ENCODE measurements at regions not wholly inside any gene's neighbourhood (a gene's known extent, or its start where the extent isn't known, plus 50 kb on each side); places are given as distances from the start of the nearest gene placed in this dataset.

- no peak overlapping the region for H3K27ac ChIP-seq (ENCODE audit: low read depth, low read length)
- no peak overlapping the region for H4K91ac ChIP-seq (replicated peaks; ENCODE audit: insufficient read length, low read length)
- no peak overlapping the region for H3K9ac ChIP-seq (replicated peaks in 1 of 4; ENCODE audit: extremely low read depth in 1 of 4, low read depth in 3 of 4, low read length in 3 of 4)
- DNase-seq (ENCODE audit: low read depth in 1 of 2, low spot score in 2 of 2) (no peak), FAIRE-seq (no peak)
- H3K9me3 ChIP-seq (ENCODE audit: insufficient read depth in 2 of 2, low read depth in 1 of 2, low read length in 1 of 2), result peaks cover 14 to 22% of the 10 kb centered on the region in 2 experiments
- ChIA-PET CTCF (ENCODE audit: partially characterized antibody) (no interaction called here), POLR2A (ENCODE audit: partially characterized antibody) (no interaction called here)
- no peak overlapping the region for H2BK5ac ChIP-seq (ENCODE audit: low read depth, low read length)
- H4K5ac ChIP-seq (ENCODE audit: insufficient read length, low read depth, low read length), result no peak overlapping the region
- no peaks in the 10 kb centered on the region for H3K79me2 ChIP-seq (ENCODE audit: control insufficient read depth in 1 of 2, insufficient read depth in 2 of 2, low read length in 2 of 2)
- no peaks in the 10 kb centered on the region for H3K4me1 ChIP-seq (replicated peaks in 1 of 4; ENCODE audit: control insufficient read depth in 3 of 4, insufficient read depth in 4 of 4, low read length in 3 of 4)
- H2AFZ ChIP-seq (ENCODE audit: low read length), result no peak overlapping the region
- H3K56ac ChIP-seq (replicated peaks; ENCODE audit: insufficient read length, low read depth, low read length), result no peak overlapping the region
- no peak overlapping the region for H2BK20ac ChIP-seq (ENCODE audit: low read length)
- no peak overlapping the region for H3K4ac ChIP-seq (replicated peaks; ENCODE audit: insufficient read length, low read depth, low read length)
- H3K4me2 ChIP-seq (ENCODE audit: insufficient read depth in 1 of 2, low read depth in 2 of 2, low read length in 2 of 2), result no peak overlapping the region
- H3K18ac ChIP-seq (ENCODE audit: extremely low read depth, low read length), result no peak overlapping the region
- WGBS, 2 experiments (ENCODE audit: extremely low coverage in 1 of 2, insufficient coverage in 1 of 2, insufficient read length in 1 of 2, insufficient replicate concordance in 2 of 2, low coverage in 1 of 2, low lambda C conversion rate in 2 of 2, missing lambda C conversion rate in 1 of 2), result 85% methylated on average over 1 of the region's 1 CpG; no CpG with 5 or more reads in 1 of the 2 experiments
- no peak overlapping the region for H2BK12ac ChIP-seq (ENCODE audit: low read depth, low read length)
- no peaks in the 10 kb centered on the region for H3K36me3 ChIP-seq (ENCODE audit: control insufficient read depth in 2 of 4, insufficient read depth in 4 of 4, low read length in 3 of 4)
- H3K23ac ChIP-seq (ENCODE audit: insufficient read length), result no peak overlapping the region
- no peak overlapping the region for H2BK15ac ChIP-seq (ENCODE audit: low read length)
- H3K14ac ChIP-seq (ENCODE audit: insufficient read length), result no peak overlapping the region
- no peak overlapping the region for H2BK120ac ChIP-seq (replicated peaks; ENCODE audit: low read depth, low read length)
- H3K4me3 ChIP-seq (ENCODE audit: extremely low read depth in 1 of 4, insufficient read depth in 2 of 4, low read depth in 3 of 4, low read length in 4 of 4), result no peak overlapping the region
- H3K23me2 ChIP-seq (ENCODE audit: low read depth, low read length), result no peaks in the 10 kb centered on the region
- H4K20me1 ChIP-seq (replicated peaks in 1 of 2; ENCODE audit: control insufficient read depth in 1 of 2, insufficient read depth in 2 of 2, low read length in 2 of 2), result no peaks in the 10 kb centered on the region
- no peaks in the 10 kb centered on the region for H3K27me3 ChIP-seq (replicated peaks in 1 of 4; ENCODE audit: control insufficient read depth in 3 of 4, extremely low read depth in 1 of 4, insufficient read depth in 3 of 4, low read length in 3 of 4)
- H3K79me1 ChIP-seq (ENCODE audit: low read depth, low read length), result no peaks in the 10 kb centered on the region
- no peak for TF ChIP-seq RFX5 (IDR thresholded peaks at IDR 0.05; ENCODE audit: borderline replicate concordance, low read depth, low read length)
- no peak for TF ChIP-seq RBBP5 (IDR thresholded peaks at IDR 0.05; ENCODE audit: borderline replicate concordance, low read depth, low read length)
- no peak for TF ChIP-seq YY1 (IDR thresholded peaks at IDR 0.05; ENCODE audit: low read depth, low read length)
- TF ChIP-seq TBP (IDR thresholded peaks at IDR 0.05; ENCODE audit: low read depth, low read length), result no peak
- TF ChIP-seq SP2 (IDR thresholded peaks at IDR 0.05; ENCODE audit: low read length), result no peak
- no peak for TF ChIP-seq ATF3 (IDR thresholded peaks at IDR 0.05; ENCODE audit: insufficient read depth, low read depth, low read length)
- TF ChIP-seq GABPA (IDR thresholded peaks at IDR 0.05; ENCODE audit: borderline replicate concordance, insufficient read depth, low read length), result no peak
- TF ChIP-seq CBX8 (IDR thresholded peaks at IDR 0.05; ENCODE audit: borderline replicate concordance, low read depth, low read length), result no peak
- TF ChIP-seq EZH2 (IDR thresholded peaks at IDR 0.05; ENCODE audit: low read depth, low read length, severe bottlenecking), result no peak
- no peak overlapping the region for H2AK5ac ChIP-seq (ENCODE audit: low read depth, low read length)
- H4K8ac ChIP-seq (ENCODE audit: extremely low read depth, insufficient read depth, low read length), result no peak overlapping the region
These were observed 182.8 kb upstream of the CDC14C start for GRCh38 chr7:48741545-48741944.
